WI38 (cell line): ENCODE measurements at regions not wholly inside any gene's neighbourhood (a gene's known extent, or its start where the extent isn't known, plus 50 kb on each side); places are given as distances from the start of the nearest gene placed in this dataset.
"Not testable (repeated sequence)": the region's sequence is repeated elsewhere in the genome, so short reads cannot be mapped to it uniquely, and the experiment has no call there.

Experiments used
- H3K4me3 ChIP-seq: 2 replicates; pipeline ENCODE4 v1.5.1; 2011; ENCODE audit warnings: low read depth, mild to moderate bottlenecking, control low read depth, low read length
- CTCF ChIP-seq: IDR thresholded peaks from 2 replicates; pipeline ENCODE4 v1.5.1; 2012; ENCODE audit warnings: low read depth, mild to moderate bottlenecking, control low read depth, low read length

GRCh38 chr6:163705923-163706322 is 291.4 kb downstream of the QKI start:
- TF ChIP-seq CTCF = no peak
- no peak overlapping the region for H3K4me3 ChIP-seq

- H3K4me3 ChIP-seq = no peak overlapping the region
- TF ChIP-seq CTCF = no peak
Measured at GRCh38 chr6:163702736-163703135, 288.2 kb downstream of the QKI start.

GRCh38 chr6:163701762-163702161 is 287.2 kb downstream of the QKI start:
- no peak overlapping the region for H3K4me3 ChIP-seq
- TF ChIP-seq CTCF = no peak

GRCh38 chr6:163698086-163698485 is 283.6 kb downstream of the QKI start:
- no peak overlapping the region for H3K4me3 ChIP-seq
- TF ChIP-seq CTCF = no peak

- H3K4me3 ChIP-seq = not testable (repeated sequence)
Measured at GRCh38 chr6:163696311-163696710, 281.8 kb downstream of the QKI start.

- TF ChIP-seq CTCF = no peak
- H3K4me3 ChIP-seq = no peak overlapping the region
Measured at GRCh38 chr6:163695414-163695864, 280.9 kb downstream of the QKI start.

GRCh38 chr6:163694988-163695398 is 280.5 kb downstream of the QKI start:
- no peak for TF ChIP-seq CTCF

GRCh38 chr6:163694072-163694471 is 279.6 kb downstream of the QKI start:
- no peak overlapping the region for H3K4me3 ChIP-seq
- TF ChIP-seq CTCF = no peak

More at GRCh38 chr6:163694988-163695398, 280.5 kb downstream of the QKI start:
- H3K4me3 ChIP-seq = no peak overlapping the region
